H1 (cell line): ENCODE measurements at regions not wholly inside any gene's neighbourhood (a gene's known extent, or its start where the extent isn't known, plus 50 kb on each side); places are given as distances from the start of the nearest gene placed in this dataset. TPM values are rescaled to one million over a fixed set of nuclear protein-coding genes. Genes with fewer than 3 reads are reported as not detected.
A peak's percentile ranks its signal among the peaks of the same experiment; 100 is the strongest.

ENCODE experiments used
- ASH2L ChIP-seq: fragments of 200-600, 300-600 bp; sonication (generic); IDR thresholded peaks from one replicate; pipeline ENCODE4 v1.7.1; 2017; ENCODE audit warnings: low read length
- CBX5 ChIP-seq: fragments of 300-800, 300-1000 bp; sonication (generic); IDR thresholded peaks from 2 replicates; pipeline ENCODE4 v1.7.1; 2016; ENCODE audit warnings: antibody characterized with exemption, low read length, low read depth
- JUN ChIP-seq: IDR thresholded peaks from 2 replicates; pipeline ENCODE4 v1.6.1; 2011; ENCODE audit warnings: low read depth, mild to moderate bottlenecking, improper control_type of control experiment, low read length
- RXRA ChIP-seq: IDR thresholded peaks from 2 replicates; pipeline ENCODE4 v1.6.1; 2011; ENCODE audit warnings: low read depth, mild to moderate bottlenecking, low read length, moderate library complexity; ENCODE audit not compliant: insufficient read depth
- microRNA counts: library from miRNA; unstranded; fragments of <30 nt; microRNA quantifications from one replicate; lab custom pipeline; 2015
- microRNA-seq, 2 experiments: library from miRNA; unstranded; fragments of <30 nt; microRNA quantifications; one replicate each; pipeline versions ENCODE4 to v1.2.0, GENCODE V29; 2016 to 2020; ENCODE audit warnings: borderline microRNAs expressed in 2 of 2, borderline number of aligned reads in 2 of 2, borderline replicate concordance in 1 of 2
- small RNA-seq: library from polyadenylated mRNA; stranded (forward); fragments of <200 nt; extraction: miRNeasy Mini kit (QIAGEN cat#:217004); gene quantifications from one replicate; pipeline ENCODE3, GENCODE V24; 2013; ENCODE audit not compliant: insufficient read depth
- TF ChIP-seq, protein P1 (sequence below): IDR thresholded peaks from 2 replicates; pipeline ENCODE4 v1.6.1; 2011; ENCODE audit warnings: low read depth, mild to moderate bottlenecking, low read length; ENCODE audit not compliant: insufficient read depth

DNA sequence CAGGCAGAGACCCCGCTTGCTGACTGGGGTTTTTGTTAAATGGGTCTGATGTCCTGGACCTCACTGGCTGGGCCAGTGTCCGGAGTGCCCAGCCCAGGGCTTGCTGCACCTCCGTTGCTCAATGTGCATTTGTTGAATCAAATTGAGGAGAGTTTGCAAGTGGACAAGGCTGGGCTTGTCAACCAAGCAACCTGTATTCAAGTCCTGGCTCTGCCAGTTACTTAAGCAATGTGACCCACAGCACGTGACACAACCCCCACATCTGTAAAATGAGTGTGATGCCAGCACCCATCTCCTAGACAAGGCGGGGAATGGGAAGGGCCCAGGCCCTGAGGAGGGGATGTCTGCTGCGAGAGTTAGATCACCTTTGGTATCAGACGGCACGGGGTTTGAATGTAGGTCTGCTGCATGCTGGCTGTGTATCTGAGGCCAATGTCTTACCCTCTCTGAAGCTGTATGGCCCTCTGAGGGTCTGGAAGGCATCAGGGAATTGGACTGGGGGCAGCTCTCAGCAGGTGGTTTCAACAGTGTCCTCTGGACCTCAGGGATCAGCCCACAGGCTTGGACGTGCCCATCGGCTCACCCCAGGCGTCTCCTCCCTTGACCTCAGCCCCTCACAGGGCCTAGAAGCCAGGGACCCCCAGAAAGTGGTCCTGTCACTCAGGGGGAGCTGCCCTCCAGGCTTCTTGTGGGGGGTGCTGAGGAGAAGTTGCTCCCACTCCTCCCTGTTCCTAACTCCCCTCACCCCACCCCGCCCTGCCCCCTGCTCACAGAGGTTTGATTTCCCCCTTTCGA lies 51.0 kb upstream of the RUNX3 start (continued):
- TF ChIP-seq CBX5: no peak
- TF ChIP-seq, protein P1, sequence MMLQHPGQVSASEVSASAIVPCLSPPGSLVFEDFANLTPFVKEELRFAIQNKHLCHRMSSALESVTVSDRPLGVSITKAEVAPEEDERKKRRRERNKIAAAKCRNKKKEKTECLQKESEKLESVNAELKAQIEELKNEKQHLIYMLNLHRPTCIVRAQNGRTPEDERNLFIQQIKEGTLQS: no peak
- no peak for TF ChIP-seq JUN
- no peak for TF ChIP-seq RXRA
- no peak for TF ChIP-seq ASH2L

MicroRNAs in the stretch of these regions (microRNA counts, 767-probe panel; counts per million panel counts)
- microRNA hsa-miR-4425 (lab: Ali Mortazavi, UCI): 879 counts per million, percentile 95 among the panel's probes with 10 or more counts

Small RNA genes in the stretch of these regions (microRNA-seq; reads per million reads assigned to microRNA genes)
- 0 reads per million in 2 experiments for gene MIR4425

Small RNA genes in the stretch of these regions (small RNA-seq; reads per million reads assigned to genes)
- not detected for gene MIR4425
